Nephron progenitor cell (in vitro differentiated cells): ENCODE measurements at regions not wholly inside any gene's neighbourhood (a gene's known extent, or its start where the extent isn't known, plus 50 kb on each side); places are given as distances from the start of the nearest gene placed in this dataset.

ENCODE experiments used
- DNase-seq: peaks from one replicate; pipeline ENCODE4 v3.0.0; 2021
- H3K27ac Mint-ChIP-seq: 2 replicates; pipeline ENCODE4 v1.8.0; 2021; ENCODE audit warnings: mild to moderate bottlenecking, moderate library complexity, mixed read lengths
- H3K27me3 Mint-ChIP-seq: 2 replicates; pipeline ENCODE4 v1.8.0; 2021; ENCODE audit warnings: mild to moderate bottlenecking, low read depth, mixed read lengths; ENCODE audit not compliant: poor library complexity
- H3K36me3 Mint-ChIP-seq: 2 replicates; pipeline ENCODE4 v1.8.0; 2021; ENCODE audit warnings: low read depth, mixed read lengths
- H3K4me1 Mint-ChIP-seq: 2 replicates; pipeline ENCODE4 v1.8.0; 2021; ENCODE audit warnings: mixed read lengths
- H3K4me3 Mint-ChIP-seq: 2 replicates; pipeline ENCODE4 v1.8.0; 2021; ENCODE audit warnings: mild to moderate bottlenecking, moderate library complexity, mixed read lengths
- H3K9me3 Mint-ChIP-seq: 2 replicates; pipeline ENCODE4 v1.8.0; 2021; ENCODE audit warnings: mild to moderate bottlenecking, moderate library complexity, mixed read lengths
- TF ChIP-seq, protein P1 (sequence below): fragments of 200-600 bp; sonication (generic); IDR thresholded peaks from 2 replicates; pipeline ENCODE4 v1.5.0; 2021; ENCODE audit warnings: antibody characterized with exemption

DNA sequence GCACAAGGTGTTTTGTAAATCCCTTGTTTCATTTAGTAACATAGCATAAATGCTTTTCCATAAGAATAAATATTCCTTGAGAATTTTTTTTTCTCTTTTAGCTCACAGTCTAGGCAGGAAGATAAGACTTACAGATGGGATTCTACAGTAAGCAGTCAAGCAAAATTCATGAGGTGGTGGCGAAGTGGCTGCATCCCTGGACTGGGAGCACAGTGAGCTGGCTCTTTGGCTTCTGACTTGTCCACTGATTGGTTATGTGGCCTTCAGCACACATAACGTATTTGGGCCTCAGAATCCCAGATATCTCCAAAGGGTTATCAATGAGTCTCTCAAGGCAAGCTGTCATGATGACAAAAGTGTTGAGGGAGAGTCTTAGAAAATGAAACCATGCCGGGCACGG, 99.8 kb downstream of the EBNA1BP2 start:
- no peaks in the 10 kb centered on the region for H3K36me3 Mint-ChIP-seq
- no peak for DNase-seq
- no peak overlapping the region for H3K4me3 Mint-ChIP-seq
- TF ChIP-seq, protein P1, sequence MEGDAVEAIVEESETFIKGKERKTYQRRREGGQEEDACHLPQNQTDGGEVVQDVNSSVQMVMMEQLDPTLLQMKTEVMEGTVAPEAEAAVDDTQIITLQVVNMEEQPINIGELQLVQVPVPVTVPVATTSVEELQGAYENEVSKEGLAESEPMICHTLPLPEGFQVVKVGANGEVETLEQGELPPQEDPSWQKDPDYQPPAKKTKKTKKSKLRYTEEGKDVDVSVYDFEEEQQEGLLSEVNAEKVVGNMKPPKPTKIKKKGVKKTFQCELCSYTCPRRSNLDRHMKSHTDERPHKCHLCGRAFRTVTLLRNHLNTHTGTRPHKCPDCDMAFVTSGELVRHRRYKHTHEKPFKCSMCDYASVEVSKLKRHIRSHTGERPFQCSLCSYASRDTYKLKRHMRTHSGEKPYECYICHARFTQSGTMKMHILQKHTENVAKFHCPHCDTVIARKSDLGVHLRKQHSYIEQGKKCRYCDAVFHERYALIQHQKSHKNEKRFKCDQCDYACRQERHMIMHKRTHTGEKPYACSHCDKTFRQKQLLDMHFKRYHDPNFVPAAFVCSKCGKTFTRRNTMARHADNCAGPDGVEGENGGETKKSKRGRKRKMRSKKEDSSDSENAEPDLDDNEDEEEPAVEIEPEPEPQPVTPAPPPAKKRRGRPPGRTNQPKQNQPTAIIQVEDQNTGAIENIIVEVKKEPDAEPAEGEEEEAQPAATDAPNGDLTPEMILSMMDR, result no peak
- H3K4me1 Mint-ChIP-seq, result peaks cover 20% of the 10 kb centered on the region
- H3K27me3 Mint-ChIP-seq, result peaks cover 8% of the 10 kb centered on the region
- no peak overlapping the region for H3K27ac Mint-ChIP-seq
- no peaks in the 10 kb centered on the region for H3K9me3 Mint-ChIP-seq

DNA sequence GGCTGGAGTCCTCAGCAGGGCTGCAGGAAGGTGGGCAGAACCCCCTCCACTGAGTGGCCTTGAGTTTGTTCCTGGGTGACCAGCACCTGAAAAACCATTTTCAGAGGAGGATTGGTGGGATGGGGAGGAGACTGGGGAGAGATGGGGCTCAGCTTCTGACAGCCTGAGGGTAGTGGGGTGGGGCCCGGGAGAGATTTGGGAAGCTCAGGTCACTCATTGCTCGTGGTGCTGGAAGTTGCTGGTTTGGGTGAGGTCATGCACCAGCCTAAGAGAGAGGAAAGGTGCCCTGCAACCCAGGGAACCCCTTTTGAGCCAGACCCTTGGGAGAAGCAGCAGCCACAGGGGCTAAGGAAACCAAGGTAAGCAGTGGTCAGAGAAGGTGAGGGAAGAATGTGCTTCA, 100.8 kb downstream of the EBNA1BP2 start:
- no peak overlapping the region for H3K4me3 Mint-ChIP-seq
- H3K27me3 Mint-ChIP-seq, result peaks cover 11% of the 10 kb centered on the region
- peaks cover 20% of the 10 kb centered on the region for H3K4me1 Mint-ChIP-seq
- H3K9me3 Mint-ChIP-seq, result no peaks in the 10 kb centered on the region
- peak overlapping the region; percentile 44 for H3K27ac Mint-ChIP-seq
- no peaks in the 10 kb centered on the region for H3K36me3 Mint-ChIP-seq
- TF ChIP-seq, protein P1, result no peak
- no peak for DNase-seq

DNA sequence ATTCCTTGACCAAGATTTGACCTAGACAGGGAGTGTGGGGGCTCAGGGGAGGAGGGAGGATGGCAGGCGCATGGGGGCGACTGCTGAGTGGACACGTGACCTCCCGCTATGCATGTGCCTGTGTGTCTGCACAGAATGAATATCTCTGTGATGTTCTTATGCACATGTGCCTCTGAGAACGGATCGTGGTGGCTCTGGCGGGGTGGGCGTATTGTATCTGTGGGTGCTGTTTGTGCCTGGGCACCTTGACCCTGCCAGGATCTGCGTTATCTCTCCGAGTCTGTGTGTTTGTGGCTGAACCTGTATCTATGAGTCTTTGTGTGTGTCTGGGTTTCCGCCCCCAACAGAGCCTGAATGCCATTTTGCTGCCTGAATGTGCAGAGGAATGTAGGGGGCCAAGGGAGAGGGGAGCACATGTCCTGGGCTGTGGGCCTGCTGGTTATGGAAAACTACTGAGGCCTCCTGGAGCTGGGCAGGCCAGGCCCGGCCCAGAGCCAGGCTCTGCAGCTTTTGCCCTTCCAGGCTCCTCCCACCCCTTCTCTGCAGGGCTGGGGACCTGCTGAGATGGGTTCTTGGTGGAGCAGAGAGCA, 102.5 kb downstream of the EBNA1BP2 start:
- Mint-ChIP-seq H3K36me3 (no peaks in the 10 kb centered on the region), H3K9me3 (no peaks in the 10 kb centered on the region), H3K4me3 (no peak overlapping the region), H3K27me3 (peaks cover 11% of the 10 kb centered on the region), H3K27ac (peak overlapping the region; percentile 47), H3K4me1 (peaks cover 20% of the 10 kb centered on the region)
- no peak for DNase-seq
- TF ChIP-seq, protein P1, result no peak

DNA sequence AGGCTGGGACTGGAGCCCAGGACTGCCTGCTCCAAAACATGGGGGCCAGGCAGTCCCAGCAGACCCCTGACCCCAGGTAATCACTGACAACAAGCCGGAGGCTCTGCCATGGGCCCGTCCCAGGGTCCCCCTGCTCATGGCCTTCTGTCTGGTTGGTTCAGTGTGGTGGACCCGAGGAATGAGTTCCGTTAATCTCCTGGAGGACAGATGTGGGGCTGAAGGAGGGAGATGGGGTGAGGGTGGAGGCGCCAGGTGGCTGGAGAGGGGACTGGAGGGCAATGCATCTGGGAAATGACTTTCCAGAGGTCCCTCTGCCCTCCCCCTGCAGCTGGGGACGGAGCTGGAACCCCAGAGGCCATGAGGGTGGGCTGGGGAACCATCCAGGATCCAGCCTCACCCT, 103.2 kb downstream of the EBNA1BP2 start:
- DNase-seq, result no peak
- peaks cover 11% of the 10 kb centered on the region for H3K27me3 Mint-ChIP-seq
- no peak overlapping the region for H3K27ac Mint-ChIP-seq
- H3K36me3 Mint-ChIP-seq, result no peaks in the 10 kb centered on the region
- H3K4me1 Mint-ChIP-seq, result peaks cover 20% of the 10 kb centered on the region
- TF ChIP-seq, protein P1, result no peak
- no peak overlapping the region for H3K4me3 Mint-ChIP-seq
- no peaks in the 10 kb centered on the region for H3K9me3 Mint-ChIP-seq

- H3K27ac Mint-ChIP-seq, result no peak overlapping the region
- H3K27me3 Mint-ChIP-seq, result peaks cover 11% of the 10 kb centered on the region
- peaks cover 20% of the 10 kb centered on the region for H3K4me1 Mint-ChIP-seq
- DNase-seq, result no peak
- no peaks in the 10 kb centered on the region for H3K9me3 Mint-ChIP-seq
- no peaks in the 10 kb centered on the region for H3K36me3 Mint-ChIP-seq
- TF ChIP-seq, protein P1, result no peak
- H3K4me3 Mint-ChIP-seq, result no peak overlapping the region
These were observed 103.9 kb downstream of the EBNA1BP2 start for GRCh38 chr1:43067977-43068751.
